ENCODE measurements at regions not wholly inside any gene's neighbourhood (a gene's known extent, or its start where the extent isn't known, plus 50 kb on each side); places are given as distances from the start of the nearest gene placed in this dataset.
A peak's percentile ranks its signal among the peaks of the same experiment; 100 is the strongest.
"Not testable (repeated sequence)": the region's sequence is repeated elsewhere in the genome, so short reads cannot be mapped to it uniquely, and the experiment has no call there.

DNA sequence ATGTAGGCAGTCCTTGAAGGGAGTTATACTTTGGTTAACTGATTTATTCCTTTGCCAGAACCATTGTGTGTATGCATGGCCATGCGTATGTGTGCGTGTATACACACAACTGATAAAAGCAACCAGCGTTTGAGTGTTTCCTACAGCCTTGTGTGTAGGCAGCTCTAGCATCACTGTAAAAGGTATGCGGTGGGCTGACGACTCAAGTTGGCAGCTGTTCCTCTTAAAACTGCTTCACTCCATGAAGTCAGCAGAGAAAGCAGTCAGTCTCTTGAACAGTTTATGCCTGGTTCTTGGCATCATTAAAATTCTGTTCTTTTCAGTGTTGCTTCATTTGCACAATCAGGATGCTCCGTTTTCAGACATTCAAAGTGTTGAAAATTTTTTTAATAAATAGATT, 103.5 kb upstream of the FRMPD4 start:
- no peak for DNase-seq (ENCODE audit: extremely low read depth, low read depth)

DNA sequence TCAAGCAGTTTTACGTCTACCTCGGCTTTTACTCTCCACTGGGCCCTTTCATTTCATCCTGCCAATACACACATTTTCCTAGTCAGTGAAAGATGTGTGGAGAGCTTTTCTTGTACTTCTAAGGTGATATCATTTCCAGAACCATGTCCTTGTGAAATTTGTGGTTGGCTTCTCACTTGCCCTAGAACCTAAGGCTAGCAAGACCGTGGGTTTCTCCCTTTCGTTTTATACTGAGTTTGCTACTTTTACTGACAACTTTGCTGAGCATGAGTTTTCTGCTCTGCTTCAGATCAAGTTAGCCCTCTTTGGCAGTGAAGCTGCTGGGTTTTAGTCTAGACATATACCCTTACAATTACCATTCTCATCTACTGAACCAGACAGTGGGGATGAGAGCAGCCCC, 95.7 kb upstream of the FRMPD4 start:
- no peak for DNase-seq (ENCODE audit: extremely low read depth, low read depth)

DNA sequence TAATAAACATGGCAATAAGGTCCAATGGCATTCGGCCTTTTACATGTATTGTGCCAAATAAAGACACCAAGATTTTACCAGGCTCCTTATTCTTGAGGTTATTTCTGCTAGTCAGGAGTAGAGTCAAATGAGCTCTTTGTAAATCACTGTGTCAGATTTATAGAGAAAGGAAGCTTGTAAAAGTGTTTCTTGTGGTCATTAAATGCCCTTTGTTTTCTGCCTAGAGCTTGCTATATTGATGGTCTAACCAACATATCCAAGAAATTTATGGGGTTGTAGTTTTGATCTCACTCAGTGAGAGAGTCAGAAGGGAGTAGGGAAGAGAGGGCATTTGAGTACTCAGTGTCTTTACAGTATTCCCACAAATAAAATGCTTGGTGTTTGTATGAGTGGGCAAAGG, 86.2 kb upstream of the FRMPD4 start:
- DNase-seq (ENCODE audit: extremely low read depth, low read depth): no peak

DNA sequence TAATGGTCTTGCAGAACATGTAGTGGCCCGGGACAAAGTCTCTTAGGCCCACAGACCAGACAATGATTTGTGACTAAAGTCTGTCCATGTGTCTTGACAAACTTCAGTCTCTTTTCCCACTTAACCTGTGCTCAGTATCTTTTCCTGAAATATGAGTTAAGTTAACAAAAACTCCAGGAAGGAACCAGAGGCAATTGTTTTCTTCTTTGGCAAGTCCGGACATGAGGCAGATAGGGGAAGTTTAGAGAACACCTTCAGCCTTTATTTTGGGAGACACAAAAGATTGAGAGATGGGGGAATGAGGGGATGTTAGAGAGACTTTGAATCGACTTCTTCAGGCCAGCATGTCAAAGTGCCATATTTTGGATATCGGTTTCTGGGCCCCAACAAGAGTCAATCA, 80.2 kb upstream of the FRMPD4 start:
- no peak for DNase-seq (ENCODE audit: extremely low read depth, low read depth)

DNA sequence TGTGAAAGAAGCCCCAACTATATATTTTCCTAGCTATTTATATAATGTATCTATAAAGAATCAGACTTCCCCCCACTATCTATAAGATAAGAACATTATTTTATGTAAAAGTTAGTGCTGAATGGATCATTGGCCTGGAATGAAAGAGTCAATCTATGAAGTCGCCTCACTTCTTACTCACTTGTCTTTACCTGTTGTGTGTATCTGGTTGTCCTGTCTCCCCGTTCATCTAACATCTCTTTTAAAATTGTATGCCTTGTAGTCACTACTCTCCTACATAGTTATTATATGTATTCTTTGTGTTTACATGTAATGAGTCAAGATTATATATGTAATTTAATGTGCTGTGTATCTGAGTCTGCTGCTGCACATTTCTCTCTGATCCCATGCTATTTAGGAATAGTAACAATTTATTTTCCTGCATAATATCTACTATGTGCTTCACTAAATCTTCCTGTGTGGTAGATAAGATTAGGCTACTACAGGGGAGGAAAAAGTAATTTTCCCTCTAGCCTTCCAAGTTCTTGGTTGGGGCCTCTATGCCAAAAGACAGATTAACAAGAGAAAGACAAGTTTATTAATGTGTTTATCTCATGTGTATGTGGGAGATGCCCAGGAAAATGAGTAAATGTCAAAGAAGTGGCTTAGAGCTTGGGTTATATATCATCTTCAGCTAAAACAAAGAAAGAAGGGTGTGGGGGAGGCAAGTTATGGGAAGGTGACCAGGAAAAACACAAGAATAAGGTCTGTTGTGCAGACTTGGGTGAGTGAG, 77.6 kb upstream of the FRMPD4 start:
- DNase-seq (ENCODE audit: extremely low read depth, low read depth): no peak

DNA sequence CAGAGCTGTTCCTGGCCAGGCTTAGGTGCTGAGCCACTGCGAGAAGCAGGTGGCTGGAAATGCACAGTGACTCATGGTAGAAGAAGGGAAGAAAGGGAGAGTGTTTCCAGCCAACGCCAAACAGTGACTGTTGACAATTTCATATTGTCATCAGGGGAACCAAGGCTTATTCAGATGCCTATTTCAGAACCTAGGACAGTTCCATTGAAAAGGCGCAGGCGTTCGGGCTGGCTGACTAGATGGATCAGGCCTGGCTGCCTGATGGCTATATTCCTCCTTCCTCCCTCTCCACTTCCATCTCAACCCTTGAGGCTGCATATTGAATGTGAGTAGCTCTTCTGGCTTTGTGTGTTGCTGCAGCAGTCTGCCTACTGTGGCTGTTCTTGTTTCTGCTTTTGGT, 73.0 kb upstream of the FRMPD4 start:
- peak; percentile 14 for DNase-seq (ENCODE audit: extremely low read depth, low read depth)

DNA sequence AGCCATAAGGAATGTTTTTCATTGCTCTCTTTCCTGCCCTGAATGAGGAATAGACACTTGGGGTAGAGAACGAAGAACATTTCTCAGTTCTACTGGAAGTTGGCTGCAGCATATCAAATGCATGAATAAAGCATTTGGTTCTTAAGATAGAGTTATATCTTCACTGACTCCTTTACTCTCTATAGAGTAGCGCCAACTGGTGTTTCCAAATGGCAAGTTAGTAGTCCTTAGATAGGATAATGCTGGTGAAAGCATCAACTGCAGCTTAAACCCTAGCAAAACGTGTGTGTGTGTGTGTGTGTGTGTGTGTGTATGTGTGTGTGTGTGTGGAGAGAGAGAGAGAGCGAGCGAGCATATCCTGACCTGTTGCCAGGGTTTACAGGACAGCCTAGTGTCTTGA, 62.2 kb upstream of the FRMPD4 start:
- DNase-seq (ENCODE audit: extremely low read depth, low read depth): no peak

DNA sequence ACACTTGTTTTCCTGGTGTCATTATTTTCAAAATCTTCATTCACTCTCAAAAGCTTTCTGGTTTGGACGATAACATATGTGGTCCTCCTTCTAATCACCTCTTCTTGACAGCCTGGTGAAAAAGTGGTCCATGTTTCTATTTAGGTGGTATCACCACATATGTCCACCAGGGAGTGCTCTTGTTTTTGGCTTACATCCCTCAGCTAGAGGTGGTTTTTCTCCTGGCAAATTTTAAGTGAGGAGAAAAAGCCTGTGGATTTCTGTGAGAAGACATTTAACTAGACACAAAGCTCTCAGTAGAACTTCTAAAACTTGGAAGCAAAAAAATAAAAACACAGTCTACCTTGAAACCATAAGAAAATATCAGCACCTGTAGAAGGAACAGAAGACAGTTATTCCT, 58.0 kb upstream of the FRMPD4 start:
- DNase-seq (ENCODE audit: extremely low read depth, low read depth): peak; percentile 13

DNA sequence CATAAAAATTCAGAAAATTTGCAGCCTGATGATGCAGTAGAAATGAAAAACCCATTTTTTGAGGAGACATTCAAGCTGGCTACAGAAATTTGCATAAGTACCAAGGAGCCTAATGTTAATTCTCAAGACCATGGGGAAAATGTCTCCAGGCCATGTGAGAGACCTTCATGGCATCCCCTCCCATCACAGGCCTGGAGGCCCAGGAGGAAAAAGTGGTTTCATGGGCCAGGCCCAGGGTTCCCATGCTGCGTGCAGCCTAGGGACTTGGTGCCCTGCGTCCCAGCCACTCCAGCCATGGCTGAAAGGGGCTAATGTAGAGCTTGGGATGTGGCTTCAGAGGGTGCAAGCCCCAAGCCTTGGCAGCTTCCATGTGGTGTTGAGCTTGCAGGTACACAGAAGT, 55.3 kb upstream of the FRMPD4 start:
- DNase-seq (ENCODE audit: extremely low read depth, low read depth): not testable (repeated sequence)

Small RNAs in the stretch of these regions (small RNA-seq; reads per million reads assigned to genes)
- gene RF00019: 0 reads per million in 2 experiments

All from NCI-H460 (cell line).